C4-2B (cell line): ENCODE measurements at regions not wholly inside any gene's neighbourhood (a gene's known extent, or its start where the extent isn't known, plus 50 kb on each side); places are given as distances from the start of the nearest gene placed in this dataset.

ENCODE experiments used
- ZFX ChIP-seq: fragments of 450-650 bp; IDR thresholded peaks from 2 replicates; pipeline ENCODE4 v1.6.1; 2017
- TF ChIP-seq, protein P1 (sequence below): fragments of 450-650 bp; conservative IDR thresholded peaks from 2 replicates; pipeline ENCODE4 v1.5.1; 2017; ENCODE audit warnings: mild to moderate bottlenecking

DNA sequence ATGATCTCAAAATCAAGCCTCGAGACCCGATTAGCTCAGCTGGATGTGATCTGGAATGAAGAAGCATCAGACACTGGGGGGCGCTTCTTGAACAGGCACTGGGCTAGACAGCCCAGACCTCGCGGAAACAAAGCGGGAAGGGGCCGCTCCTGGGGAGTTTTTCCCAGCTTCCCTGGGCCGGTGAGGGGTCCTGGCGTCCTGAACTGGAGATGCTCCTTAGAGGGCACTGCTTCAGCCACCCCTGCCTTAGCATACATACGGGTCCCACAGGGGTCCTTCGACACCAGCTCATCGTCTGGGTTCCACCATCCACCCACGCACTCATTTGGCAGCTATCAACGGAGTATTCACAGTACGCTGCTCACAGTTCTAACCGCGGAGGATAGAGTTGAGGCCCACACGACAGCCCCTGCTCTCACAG, 146.7 kb downstream of the TSN start:
- TF ChIP-seq, protein P1, sequence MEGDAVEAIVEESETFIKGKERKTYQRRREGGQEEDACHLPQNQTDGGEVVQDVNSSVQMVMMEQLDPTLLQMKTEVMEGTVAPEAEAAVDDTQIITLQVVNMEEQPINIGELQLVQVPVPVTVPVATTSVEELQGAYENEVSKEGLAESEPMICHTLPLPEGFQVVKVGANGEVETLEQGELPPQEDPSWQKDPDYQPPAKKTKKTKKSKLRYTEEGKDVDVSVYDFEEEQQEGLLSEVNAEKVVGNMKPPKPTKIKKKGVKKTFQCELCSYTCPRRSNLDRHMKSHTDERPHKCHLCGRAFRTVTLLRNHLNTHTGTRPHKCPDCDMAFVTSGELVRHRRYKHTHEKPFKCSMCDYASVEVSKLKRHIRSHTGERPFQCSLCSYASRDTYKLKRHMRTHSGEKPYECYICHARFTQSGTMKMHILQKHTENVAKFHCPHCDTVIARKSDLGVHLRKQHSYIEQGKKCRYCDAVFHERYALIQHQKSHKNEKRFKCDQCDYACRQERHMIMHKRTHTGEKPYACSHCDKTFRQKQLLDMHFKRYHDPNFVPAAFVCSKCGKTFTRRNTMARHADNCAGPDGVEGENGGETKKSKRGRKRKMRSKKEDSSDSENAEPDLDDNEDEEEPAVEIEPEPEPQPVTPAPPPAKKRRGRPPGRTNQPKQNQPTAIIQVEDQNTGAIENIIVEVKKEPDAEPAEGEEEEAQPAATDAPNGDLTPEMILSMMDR = peak; percentile 28
- no peak for TF ChIP-seq ZFX
